Fibroblast of gingiva (primary cell): ENCODE measurements at regions not wholly inside any gene's neighbourhood (a gene's known extent, or its start where the extent isn't known, plus 50 kb on each side); places are given as distances from the start of the nearest gene placed in this dataset.

Experiments used
- DNase-seq: peaks from one replicate; pipeline ENCODE4 v3.0.0-alpha.2; 2011; ENCODE audit warnings: low read depth

DNA sequence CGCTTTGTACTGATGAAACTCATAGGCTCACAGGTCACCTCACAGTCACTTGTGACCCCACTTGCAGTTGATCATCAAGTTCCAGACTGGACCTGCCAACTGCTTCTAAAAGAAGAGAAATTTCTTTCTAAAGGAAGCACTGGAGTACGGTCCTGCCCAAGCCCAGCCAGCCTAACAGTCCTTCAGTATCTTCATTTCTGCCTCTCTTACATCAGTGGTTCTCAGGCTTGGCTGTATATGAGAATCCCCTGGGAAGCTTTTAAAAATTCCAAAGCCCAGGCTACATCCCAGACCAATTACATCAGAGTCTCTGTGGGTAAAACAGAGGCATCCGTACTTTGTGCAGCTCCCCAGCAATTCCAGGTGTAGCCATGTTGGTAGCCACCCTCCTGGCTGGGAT is 282.1 kb downstream of the NFIB start:
- no peak for DNase-seq

DNA sequence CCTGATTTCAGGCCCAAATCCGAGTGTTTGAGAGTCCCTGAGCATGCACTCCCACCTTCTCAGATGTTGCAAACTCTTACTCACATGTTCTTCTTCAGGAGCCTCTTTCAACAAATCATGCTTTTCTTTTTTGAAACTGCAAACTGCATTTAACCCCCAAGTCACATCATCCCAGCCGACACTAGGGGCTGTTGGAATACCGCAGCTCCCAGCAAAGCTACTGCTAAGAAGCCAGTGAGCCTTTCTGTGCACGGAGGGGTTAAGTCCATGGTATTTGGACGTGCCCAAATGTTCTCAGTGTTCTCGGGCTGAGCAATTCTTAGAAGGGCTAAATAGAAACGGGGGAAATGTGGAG is 282.9 kb downstream of the NFIB start:
- DNase-seq: peak; percentile 76

DNA sequence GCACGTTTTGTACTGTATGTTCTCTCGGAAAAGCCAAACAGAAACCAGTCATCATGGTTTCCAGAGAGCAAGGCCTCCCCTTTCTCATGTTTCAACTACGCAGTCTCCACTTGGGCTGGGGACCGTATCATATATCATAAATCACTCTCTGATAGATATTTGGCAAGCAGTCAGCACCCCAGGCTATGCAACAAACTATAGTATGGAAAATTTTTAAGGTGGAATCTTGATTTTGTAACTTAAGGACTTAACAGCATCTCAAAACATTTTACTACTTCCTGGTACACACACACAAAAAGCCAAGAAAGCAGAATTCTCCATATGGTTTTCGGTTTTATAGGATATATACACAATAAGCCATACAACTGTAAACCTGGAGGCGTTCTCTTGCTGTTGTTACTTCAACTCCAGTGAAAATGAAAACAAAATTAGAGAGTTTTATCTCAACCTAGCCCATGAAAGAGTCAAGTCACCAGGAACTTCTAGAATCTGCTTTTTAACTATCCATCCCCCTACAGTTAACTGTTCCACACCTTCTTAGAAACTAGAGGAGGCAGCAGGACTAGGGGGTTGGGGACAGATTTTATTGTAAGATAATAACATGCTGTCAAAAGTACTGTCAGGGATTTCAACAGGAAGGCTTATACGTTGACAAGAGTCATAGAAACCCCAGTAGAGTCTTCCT is 283.4 kb downstream of the NFIB start:
- DNase-seq: peak; percentile 90

DNA sequence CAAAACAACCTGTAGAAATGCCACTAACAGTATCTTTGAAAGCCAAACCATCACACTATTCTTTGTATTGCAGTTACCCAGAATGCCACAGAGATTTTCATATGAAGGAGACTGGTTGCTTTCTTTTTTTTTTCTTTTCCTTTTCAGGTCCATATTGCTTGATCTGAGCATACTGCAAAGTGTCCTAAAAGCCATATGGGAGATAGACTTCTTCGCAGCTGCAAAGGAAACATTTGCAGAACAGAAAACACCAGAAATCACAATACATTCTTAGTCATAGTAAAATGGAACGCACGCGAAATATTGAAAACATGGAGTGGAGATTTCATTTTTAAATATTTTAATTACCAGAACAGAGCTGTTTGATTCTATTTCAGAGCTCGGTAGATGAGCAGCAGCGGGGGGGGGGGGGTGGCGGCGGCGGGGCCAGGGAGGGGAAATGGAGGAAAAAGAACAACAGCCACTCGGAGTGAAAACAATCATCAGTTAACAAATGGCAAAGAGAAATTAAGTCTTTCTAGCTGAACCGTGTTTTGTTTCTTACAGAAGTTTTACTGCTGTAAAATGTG is 284.1 kb downstream of the NFIB start:
- no peak for DNase-seq

DNA sequence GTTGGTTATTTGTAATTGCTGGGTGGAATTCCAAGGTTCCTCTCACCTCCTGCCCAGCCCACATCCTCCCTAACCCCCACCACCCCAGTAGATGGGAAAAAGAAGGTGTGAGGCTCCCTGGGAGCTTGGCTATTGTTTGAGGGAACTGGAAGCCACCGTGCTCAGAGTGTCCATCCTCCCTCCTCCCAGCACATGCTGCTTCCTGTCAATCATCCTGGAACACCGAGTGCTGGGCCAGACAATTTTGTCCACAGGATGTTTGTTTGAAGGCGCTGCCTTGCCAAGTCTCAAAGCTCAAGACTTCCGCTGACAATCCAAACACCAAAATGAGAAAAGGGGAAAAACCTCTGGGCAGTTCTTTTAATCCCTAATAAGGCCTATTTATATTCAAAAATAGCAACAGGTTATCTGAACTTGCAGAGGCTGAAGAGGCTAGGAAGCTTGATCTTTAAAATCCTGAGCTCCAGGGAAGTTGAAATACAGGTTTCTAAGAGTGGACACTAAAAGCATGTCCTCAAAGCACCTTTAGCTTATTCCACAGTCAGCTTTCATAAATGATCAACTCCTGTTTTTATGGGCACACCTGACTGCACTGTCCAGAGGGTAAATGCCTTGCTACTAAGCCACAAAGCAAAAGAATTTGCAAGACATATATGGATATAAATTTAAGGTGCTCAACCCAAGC is 286.7 kb downstream of the NFIB start:
- DNase-seq: no peak

DNA sequence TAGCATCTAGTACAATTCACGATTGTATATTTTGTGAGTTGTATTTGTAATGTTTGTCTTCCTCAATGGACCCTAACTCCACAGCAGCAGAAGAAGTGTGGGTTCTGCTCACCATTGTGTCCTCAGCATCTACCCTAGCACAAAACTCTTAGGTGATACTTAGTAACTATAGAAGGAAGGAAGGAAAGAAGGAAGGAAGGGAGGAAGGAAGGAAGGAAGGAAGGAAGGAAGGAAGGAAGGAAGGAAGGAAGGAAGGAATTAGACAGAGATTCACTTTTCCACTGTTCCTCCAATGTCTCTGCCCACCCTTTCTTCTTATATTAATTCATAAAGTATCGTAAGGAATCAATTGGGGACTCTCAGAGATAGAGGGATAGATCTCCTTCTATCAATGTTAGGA is 288.2 kb downstream of the NFIB start:
- no peak for DNase-seq

DNA sequence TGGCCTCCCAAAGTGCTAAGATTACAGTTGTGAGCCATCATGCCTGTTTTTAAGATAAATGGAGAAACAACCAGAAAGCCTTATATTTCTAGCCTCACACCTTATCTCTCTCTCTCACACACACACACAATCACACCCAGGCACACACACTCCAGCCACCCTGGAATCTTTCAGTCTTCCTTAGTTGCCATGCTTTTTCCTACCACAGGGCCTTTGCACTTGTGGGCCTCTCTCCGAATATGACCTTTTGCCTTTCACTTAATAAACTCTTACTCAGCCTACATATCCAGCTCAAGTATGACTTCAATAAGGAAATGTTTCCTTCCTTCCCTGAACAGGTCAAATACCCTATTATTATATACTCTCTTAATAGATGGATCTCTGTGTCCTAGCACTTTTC is 290.7 kb downstream of the NFIB start:
- no peak for DNase-seq

DNA sequence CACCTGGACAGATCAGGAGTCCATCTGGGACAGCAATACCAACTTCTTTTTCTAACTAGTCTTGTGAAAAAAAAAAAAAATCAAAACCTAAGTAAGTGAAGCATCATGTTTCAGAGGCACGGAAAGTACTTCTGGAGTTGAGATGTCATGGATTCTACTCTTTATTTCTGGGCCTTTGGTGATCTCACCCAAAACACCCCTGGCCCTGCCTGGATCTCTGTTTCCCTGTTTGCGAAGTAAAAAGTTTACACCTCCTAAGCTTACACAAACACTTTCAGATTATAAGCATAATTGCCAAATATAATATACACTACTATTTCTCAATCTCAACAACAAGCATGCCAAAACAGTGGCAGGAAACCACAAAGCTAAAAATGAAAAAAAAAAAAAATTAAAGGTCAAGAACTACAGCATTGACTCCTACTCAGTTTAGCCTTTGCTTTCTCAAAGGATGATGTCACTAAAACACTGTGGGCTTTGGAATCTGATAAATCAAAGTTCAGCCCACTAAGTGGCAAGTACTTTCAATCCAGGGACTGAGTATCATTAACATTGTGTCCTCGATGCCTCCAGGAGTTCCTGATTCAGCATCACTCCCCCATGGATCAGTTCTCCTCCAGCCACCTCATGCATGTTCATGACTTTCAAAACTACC is 291.9 kb downstream of the NFIB start:
- DNase-seq: peak; percentile 54

DNA sequence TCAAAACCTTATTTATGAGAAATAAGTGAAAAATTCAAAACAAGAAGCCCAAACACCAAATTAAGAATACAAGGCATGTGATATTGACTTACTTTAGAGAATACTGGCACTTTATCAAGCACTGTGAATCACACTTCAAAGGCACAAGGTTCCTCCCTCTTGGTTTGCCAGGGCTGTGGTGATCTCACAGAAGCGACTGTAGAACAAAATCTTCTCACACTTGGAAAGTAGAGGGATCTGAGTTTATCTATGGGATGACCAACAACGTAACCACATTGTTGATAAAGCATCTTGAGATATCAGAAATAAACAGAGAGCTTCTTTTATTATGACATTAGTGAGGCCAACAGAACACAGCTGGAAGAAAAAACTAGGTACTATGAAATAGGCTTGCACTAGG is 295.9 kb downstream of the NFIB start:
- DNase-seq: no peak

DNA sequence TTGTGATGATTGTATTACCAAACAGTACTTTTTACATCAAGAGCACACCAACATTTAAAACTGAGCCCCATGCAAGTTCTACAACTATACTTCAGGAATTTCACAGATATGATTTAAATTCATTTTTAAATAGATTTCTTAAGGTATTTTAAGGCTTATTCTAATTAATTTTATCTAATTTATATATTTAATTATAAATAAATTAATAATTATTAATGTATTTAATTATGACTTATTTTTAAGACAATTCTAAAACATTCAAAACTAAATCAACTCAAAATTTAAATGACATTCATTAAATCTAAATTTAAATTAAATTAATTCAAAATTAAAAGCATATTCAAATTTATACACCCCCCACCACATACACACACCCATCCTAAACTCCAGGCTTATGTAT is 299.2 kb downstream of the NFIB start:
- DNase-seq: no peak

DNA sequence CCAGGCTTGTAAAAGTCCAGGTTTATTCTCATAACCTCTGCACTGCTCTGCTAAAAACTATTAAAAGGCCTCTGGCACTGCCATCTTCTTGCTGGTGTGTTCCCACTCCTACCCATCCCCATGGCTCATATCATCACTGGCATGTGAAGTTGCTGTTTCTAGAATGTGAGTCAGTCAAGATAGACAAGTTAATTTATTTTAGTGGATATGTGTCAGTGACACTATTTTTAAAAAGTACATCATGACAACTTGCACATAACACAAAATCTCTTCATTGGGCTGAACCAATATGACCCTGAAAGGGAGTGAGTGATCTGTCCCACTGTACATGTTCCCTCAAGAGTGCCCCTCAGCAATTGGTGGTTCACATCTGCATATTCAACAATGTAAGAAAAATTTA is 299.7 kb downstream of the NFIB start:
- no peak for DNase-seq

DNA sequence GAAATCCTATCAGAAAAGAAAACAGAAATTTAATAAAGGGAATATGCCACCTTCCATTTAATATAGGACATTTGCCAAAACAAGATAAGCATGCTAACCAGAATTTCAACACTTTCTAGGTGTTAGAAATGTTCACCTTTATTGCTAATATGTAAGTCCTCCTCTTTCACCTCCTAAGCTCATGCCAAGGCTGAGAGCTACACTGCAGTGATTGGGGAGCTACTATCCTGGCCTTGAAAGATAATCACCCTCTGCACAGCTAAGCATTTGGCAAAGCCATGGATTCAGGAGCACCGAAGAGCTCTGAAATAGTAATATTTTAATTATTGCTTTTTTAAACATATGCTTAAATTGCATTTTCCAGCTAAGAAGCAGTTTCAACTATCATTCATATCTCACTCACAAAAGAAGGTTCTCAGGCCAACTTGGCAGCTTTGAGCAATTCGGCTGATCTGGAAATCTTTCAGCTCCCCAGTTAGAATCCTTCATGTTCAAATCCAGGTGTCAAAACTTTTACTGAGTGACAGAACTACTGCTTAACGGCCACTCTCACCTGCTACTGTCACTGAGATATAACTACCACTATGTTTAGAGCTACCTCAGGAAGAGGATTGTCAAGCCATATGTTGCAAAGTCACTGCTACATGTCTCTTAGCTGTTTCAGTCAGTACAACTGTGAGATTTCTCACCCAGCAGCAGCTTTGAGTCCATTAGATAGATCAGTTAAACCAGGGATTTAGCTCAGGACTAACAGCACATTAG is 302.0 kb downstream of the NFIB start:
- no peak for DNase-seq

DNA sequence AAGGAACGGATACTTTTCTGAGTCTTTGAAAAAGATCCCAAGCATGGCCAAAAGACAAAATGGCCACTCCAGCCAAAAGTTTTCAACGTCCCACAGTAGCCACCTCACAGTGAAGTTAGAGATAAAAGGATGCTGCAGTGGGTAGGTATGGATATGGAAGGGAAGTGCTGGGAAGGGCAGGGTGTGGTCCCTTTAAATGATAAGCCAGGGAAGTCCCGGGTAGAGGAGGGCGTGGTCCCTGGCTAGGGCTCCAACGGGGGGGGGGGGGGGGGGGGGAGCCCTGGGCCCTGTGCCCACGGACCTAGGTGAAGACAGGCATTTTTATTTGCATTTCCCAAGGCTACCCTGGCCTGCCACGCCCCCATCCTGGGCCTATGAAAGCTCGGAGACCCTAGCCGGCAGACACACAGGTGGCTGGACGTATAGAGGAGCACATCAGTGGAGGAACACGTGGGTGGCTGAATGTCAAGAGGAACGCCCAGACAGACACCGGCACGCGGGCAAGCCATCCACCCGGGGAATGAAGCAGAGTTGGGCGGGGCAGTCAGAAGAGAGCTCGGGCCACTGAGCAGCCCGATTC is 306.7 kb downstream of the NFIB start:
- no peak for DNase-seq

DNA sequence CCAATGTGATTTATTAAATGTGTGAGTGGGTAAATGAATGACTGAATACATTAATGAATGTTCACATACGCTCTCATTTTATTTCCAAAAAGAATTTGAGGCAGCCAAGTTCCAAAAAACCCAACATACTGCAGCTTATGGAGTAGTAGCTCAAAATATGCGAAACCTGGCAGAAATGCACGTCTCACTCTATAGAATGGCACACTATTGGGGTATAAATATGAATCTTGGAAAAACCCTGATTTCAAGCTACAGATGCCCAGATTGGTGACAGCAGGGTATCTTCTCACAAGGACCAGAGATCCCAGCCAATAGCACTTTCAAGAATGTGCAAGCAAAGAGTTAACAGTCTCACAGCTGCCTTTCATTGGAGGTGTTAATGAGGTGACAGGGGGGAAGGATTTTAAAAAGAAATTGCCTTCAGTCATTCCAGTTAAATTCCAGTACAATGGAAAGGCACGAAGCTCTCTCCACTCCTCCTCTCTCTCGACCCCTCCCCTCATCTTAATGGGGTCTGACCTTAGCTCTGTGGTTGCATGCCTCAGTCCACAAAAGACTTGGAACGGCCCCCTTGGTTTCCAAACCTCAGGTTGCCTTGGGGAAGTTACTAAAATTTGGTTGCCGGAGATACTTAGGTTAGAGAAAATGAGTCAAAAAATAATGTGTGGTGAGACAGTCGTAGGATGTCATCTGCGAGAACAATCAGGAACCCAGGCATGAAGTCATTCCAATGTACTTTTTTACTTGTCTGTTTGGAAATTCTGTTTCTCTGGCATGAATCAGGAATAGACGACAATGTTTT is 307.4 kb downstream of the NFIB start:
- DNase-seq: no peak

DNA sequence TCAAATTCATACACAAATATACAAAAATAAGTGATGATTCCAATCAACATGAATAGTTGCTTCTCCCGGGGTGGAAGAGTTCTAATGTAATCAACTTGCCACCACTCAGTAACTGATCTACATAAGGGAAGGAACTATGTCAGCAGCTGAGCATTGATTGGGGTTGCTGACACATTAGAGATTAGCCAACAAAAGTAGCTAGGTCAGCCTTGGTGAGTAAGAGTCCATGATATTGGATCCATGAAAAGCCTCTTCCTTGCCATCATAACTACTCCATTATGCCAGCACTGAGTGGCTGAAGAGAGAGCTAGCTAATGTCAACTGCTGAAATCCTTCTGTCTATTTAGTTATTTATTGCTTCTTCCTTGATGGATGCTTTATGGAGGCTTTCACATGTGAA is 309.8 kb downstream of the NFIB start:
- DNase-seq: no peak

DNA sequence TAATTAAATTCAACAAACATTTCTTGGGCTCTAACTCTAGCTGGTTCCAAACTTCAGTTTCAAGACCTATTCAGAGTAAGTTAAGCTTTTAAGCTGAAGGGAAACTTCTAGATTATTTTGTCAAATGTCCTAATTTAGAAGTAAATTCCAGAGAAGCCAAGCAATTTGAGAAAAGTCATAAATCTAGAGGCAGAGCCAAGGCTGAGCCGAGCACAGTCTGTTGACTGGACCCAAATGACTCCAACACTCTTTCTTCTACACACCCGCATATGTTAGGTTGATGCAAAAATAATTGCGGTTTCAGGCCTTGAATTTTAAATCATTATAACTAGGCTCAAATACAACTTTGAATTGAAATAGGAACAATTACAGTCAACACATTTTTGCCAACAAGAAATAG is 319.7 kb downstream of the NFIB start:
- no peak for DNase-seq

DNA sequence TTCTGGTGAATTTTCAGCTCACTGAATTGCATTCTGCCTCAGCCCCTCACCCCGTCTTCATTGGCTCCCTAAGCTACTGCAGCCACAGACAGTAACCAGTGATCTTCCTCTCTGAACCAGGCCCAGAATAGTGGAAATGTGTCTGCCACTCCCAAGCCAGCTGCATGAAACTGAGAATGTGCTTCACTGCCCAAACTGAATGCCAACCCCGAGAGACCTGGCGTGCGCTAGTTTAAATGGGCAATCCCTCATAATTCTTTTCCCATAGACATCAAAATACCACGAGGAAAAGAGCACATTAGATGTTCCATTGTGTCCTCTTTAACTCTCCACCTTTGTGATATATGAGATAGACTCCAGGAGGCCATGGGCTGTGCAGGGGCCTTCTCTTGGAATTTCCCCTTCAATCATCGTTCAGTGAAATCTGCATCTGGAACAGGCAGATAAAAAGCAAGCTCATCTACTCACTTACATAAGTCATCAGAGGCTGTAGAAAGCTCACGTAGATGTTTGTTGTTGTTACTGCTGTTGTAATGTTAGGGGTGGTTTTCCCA is 320.2 kb downstream of the NFIB start:
- DNase-seq: no peak

DNA sequence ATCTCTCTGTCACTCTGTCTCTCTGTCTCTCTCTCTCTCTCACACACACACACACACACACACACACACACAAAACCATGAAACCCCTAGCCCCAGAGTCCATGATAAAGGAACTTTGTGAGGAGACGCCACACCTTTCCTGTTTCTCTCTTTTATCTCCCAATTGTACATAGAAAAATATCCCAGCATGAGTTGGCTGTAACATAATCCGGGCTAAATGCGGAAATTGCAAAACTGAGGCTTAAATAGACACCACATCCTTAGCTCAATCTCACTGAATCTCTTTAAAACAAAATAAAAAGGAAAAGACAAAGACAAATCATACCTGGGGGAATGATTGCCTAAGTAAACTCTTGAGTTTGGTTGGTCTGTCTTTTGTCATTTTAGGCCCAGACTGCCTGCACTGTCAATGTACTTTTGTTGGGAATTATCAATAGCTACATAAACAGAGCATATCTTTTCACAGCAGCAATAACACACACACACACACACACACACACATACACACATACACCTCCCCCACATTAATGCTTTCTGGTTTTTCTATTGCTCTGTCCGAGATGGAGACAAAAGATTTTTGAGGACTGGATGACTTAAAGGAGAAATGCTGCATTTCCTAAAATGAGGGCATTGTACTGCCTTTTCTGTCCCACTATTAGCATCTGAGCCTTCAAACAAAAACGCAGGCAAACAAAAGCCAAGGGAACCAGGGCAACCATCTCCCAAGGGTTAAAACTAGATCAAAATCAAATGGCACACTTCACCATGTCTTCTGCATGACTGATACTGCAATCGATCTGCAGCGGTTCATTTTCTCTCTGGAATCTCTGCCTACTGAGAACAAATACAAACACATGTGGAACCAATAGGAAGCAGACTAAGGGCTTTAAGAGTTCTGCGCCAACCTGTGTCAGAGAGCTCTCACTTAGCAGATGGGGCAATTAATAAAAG is 321.5 kb downstream of the NFIB start:
- peak; percentile 44 for DNase-seq

DNA sequence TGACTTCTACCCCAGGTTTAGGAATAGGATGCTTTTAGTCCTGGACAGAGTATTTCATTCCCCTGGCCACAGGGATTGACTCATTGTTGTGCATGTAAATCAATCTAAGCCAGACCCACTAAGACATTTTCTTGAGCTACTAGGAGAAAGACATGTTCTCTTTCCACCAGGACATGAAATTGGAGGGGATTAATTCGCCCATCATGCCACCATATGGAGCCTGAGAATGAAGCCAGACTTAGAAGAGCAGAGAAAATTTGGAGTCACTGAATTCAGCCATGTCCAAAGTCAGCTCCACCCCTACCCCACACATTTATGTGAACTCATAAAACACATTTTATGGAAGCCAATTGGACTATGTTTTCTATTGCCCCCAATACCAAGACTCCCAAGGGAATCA is 322.5 kb downstream of the NFIB start:
- DNase-seq: no peak

DNA sequence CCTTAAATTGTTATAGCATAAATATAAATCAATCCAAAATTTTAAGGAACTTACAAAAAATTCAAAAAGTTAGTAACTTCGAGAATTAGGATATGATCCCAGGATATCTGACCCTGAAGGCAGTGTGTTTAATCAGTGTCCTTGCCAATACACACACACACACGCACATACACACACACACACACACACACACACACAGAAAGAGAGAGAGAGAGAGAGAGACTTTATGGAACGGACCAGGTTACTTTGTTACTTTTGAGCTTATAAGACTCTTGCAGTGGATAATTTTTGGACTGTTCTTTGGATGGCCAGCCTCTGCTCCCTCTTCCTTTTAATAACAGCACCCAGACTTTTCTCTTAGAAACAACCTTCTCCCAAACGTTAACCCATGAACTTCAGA is 322.9 kb downstream of the NFIB start:
- DNase-seq: no peak
